DMS153 (cell line): ENCODE measurements at regions not wholly inside any gene's neighbourhood (a gene's known extent, or its start where the extent isn't known, plus 50 kb on each side); places are given as distances from the start of the nearest gene placed in this dataset.
"Not testable (repeated sequence)": the region's sequence is repeated elsewhere in the genome, so short reads cannot be mapped to it uniquely, and the experiment has no call there.

Experiments used
- DNase-seq: peaks from one replicate; lab custom pipeline; 2025; lab: John Stamatoyannopoulos, UW

- no peak for DNase-seq
Measured at GRCh38 chr17:49898366-49899190, 50.7 kb upstream of the TAC4 start.

- no peak for DNase-seq
Measured at GRCh38 chr17:49899191-49899485, 51.3 kb upstream of the TAC4 start.

- DNase-seq = no peak
Measured at GRCh38 chr17:49899588-49899987, 51.7 kb upstream of the TAC4 start.

GRCh38 chr17:49900801-49901200, 52.9 kb upstream of the TAC4 start:
- not testable (repeated sequence) for DNase-seq

GRCh38 chr17:49901460-49902331, 53.8 kb upstream of the TAC4 start:
- DNase-seq = peak; percentile 38

GRCh38 chr17:49903523-49903922, 55.7 kb upstream of the TAC4 start:
- no peak for DNase-seq

- DNase-seq = no peak
Measured at GRCh38 chr17:49904893-49905292, 57.0 kb upstream of the TAC4 start.

- no peak for DNase-seq
Measured at GRCh38 chr17:49906531-49907136, 58.8 kb upstream of the TAC4 start.

- DNase-seq = no peak
Measured at GRCh38 chr17:49907279-49907678, 59.4 kb upstream of the TAC4 start.

GRCh38 chr17:49908782-49909714, 59.9 kb upstream of the DLX4 start:
- no peak for DNase-seq

GRCh38 chr17:49910094-49910857, 58.7 kb upstream of the DLX4 start:
- DNase-seq = no peak

GRCh38 chr17:49910858-49911204, 58.2 kb upstream of the DLX4 start:
- DNase-seq = no peak

GRCh38 chr17:49911719-49912118, 57.3 kb upstream of the DLX4 start:
- DNase-seq = no peak

GRCh38 chr17:49913226-49914095, 55.5 kb upstream of the DLX4 start:
- DNase-seq = no peak

- peak; percentile 61 for DNase-seq
Measured at GRCh38 chr17:49914096-49914490, 54.9 kb upstream of the DLX4 start.

GRCh38 chr17:49914664-49915063, 54.3 kb upstream of the DLX4 start:
- no peak for DNase-seq

- no peak for DNase-seq
Measured at GRCh38 chr17:49915260-49915659, 53.7 kb upstream of the DLX4 start.

GRCh38 chr17:49915670-49916069, 53.3 kb upstream of the DLX4 start:
- no peak for DNase-seq

GRCh38 chr17:49916854-49917515, 52.0 kb upstream of the DLX4 start:
- DNase-seq = no peak

- DNase-seq = no peak
Measured at GRCh38 chr17:49918591-49918990, 50.4 kb upstream of the DLX4 start.
